ENCODE measurements at regions not wholly inside any gene's neighbourhood (a gene's known extent, or its start where the extent isn't known, plus 50 kb on each side); places are given as distances from the start of the nearest gene placed in this dataset.

- no peak overlapping the region for H3K4me3 ChIP-seq (ENCODE audit: low read depth, low read length)
- no peak for DNase-seq (ENCODE audit: low read depth)
- TF ChIP-seq MAX (IDR thresholded peaks at IDR 0.05; ENCODE audit: low read depth, low read length) (no peak), MYC (IDR thresholded peaks at IDR 0.05; ENCODE audit: low read depth, low read length) (no peak), POLR2A (IDR thresholded peaks at IDR 0.05; ENCODE audit: extremely low read depth, insufficient read length) (no peak), CTCF (IDR thresholded peaks at IDR 0.05; ENCODE audit: low read depth, low read length) (no peak)
Observed at GRCh38 chr2:12549641-12550040, 167.1 kb upstream of the TRIB2 start.

GRCh38 chr2:12552092-12552491, 164.6 kb upstream of the TRIB2 start:
- no peak for DNase-seq (ENCODE audit: low read depth)
- H3K4me3 ChIP-seq (ENCODE audit: low read depth, low read length) = no peak overlapping the region
- TF ChIP-seq MYC (IDR thresholded peaks at IDR 0.05; ENCODE audit: low read depth, low read length) = no peak
- no peak for TF ChIP-seq POLR2A (IDR thresholded peaks at IDR 0.05; ENCODE audit: extremely low read depth, insufficient read length)
- TF ChIP-seq CTCF (IDR thresholded peaks at IDR 0.05; ENCODE audit: low read depth, low read length) = no peak
- TF ChIP-seq MAX (IDR thresholded peaks at IDR 0.05; ENCODE audit: low read depth, low read length) = no peak

GRCh38 chr2:12554224-12555011, 162.3 kb upstream of the TRIB2 start:
- no peak overlapping the region for H3K4me3 ChIP-seq (ENCODE audit: low read depth, low read length)
- no peak for TF ChIP-seq CTCF (IDR thresholded peaks at IDR 0.05; ENCODE audit: low read depth, low read length)
- TF ChIP-seq POLR2A (IDR thresholded peaks at IDR 0.05; ENCODE audit: extremely low read depth, insufficient read length) = no peak
- no peak for DNase-seq (ENCODE audit: low read depth)

- H3K4me3 ChIP-seq (ENCODE audit: low read depth, low read length) = no peak overlapping the region
- TF ChIP-seq CTCF (IDR thresholded peaks at IDR 0.05; ENCODE audit: low read depth, low read length) (no peak), MAX (IDR thresholded peaks at IDR 0.05; ENCODE audit: low read depth, low read length) (no peak), POLR2A (IDR thresholded peaks at IDR 0.05; ENCODE audit: extremely low read depth, insufficient read length) (no peak), MYC (IDR thresholded peaks at IDR 0.05; ENCODE audit: low read depth, low read length) (no peak)
- peak; percentile 66 for DNase-seq (ENCODE audit: low read depth)
Observed at GRCh38 chr2:12555012-12555645, 161.6 kb upstream of the TRIB2 start.

- no peak overlapping the region for H3K4me3 ChIP-seq (ENCODE audit: low read depth, low read length)
- TF ChIP-seq CTCF (IDR thresholded peaks at IDR 0.05; ENCODE audit: low read depth, low read length) = no peak
- no peak for TF ChIP-seq MAX (IDR thresholded peaks at IDR 0.05; ENCODE audit: low read depth, low read length)
- TF ChIP-seq POLR2A (IDR thresholded peaks at IDR 0.05; ENCODE audit: extremely low read depth, insufficient read length) = no peak
- TF ChIP-seq MYC (IDR thresholded peaks at IDR 0.05; ENCODE audit: low read depth, low read length) = no peak
- DNase-seq (ENCODE audit: low read depth) = peak; percentile 91
Observed at GRCh38 chr2:12556762-12557161, 160.0 kb upstream of the TRIB2 start.
